ENCODE measurements at regions not wholly inside any gene's neighbourhood (a gene's known extent, or its start where the extent isn't known, plus 50 kb on each side); places are given as distances from the start of the nearest gene placed in this dataset.

DNA sequence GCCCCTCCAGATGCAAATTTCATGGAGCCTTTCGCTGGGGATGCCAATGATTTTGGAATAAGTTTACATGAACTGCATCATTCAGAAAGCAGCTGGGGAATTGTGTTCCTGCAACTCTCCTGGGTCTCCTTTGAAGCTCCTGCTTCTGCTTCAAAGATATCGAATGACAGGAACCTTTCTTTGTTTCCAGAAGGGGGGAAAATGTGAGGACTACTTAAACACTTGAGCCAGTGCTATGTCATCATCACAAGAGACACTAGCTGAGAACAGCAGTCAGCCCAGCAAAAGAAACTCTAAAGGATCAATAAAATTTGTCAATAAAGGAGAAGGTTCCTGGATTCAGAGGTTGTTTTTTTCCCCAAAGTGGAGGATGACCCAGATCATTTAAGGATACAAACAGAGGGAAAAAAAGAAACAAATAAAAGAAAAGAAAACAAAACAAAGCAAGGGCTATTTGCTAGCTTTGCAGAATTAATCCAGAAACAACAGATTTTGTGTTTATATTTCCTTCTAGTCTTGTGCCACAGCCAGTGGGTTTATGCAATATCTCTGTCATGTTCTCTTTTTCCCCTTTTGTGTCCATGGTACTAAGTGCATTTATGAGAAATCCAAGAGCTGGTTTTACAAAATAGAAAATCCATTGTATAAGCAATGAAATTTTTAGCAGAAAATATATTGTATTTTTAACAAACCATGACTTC is 463.7 kb downstream of the CDH2 start:
- H3K27ac Mint-ChIP-seq, result no peak overlapping the region
- ATAC-seq (replicated peaks) (no peak), DNase-seq (no peak)
- H3K9me3 Mint-ChIP-seq, result peaks cover 0 to 12% of the 10 kb centered on the region in 2 donors
- H3K4me1 Mint-ChIP-seq, result no peaks in the 10 kb centered on the region
- H3K27me3 Mint-ChIP-seq, result no peaks in the 10 kb centered on the region
- H3K36me3 Mint-ChIP-seq, result no peaks in the 10 kb centered on the region
- H3K4me3 Mint-ChIP-seq, result no peak overlapping the region

DNA sequence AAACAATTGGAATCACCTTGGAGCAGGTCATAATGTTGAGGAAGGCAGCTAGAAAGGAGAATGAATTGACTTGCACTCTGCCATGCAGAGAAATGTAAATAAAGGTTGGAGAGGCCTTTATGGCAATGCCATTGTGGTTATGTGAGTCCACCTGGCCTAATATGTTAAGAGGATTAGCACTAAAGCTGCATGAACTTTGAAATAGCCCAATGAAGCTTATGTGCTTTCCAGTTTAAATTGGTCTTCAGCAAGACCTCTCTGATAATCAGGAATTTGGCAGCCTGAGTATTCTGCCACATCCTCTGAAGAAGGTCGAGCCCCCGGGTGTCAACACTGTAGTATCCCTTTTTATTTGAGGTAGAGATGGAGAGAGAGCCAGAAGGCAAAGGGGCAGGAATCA is 464.9 kb downstream of the CDH2 start:
- Mint-ChIP-seq H3K9me3 (peaks cover 6 to 13% of the 10 kb centered on the region in 2 donors), H3K4me1 (no peaks in the 10 kb centered on the region), H3K27me3 (no peaks in the 10 kb centered on the region), H3K36me3 (no peaks in the 10 kb centered on the region), H3K4me3 (no peak overlapping the region), H3K27ac (no peak overlapping the region)
- DNase-seq (no peak), ATAC-seq (replicated peaks) (no peak)

DNA sequence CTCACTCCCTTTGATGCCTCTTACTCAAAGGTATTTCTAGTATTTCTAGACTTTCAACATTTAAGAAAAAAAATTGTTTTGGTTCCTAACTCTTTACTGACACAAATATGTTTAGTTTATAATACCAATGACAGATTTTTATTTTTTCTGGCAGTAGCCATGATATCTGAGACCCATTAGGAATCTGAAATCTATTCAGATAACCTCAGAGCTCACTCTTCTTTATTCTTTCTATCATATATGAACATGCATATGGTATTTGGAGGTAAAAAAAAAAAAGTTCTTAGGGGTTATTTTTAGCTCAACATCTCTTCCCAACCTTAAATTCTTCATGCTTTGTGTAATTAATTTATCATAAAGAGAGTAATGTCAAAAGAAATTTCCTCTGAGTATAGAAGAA is 465.5 kb downstream of the CDH2 start:
- Mint-ChIP-seq H3K27me3 (no peaks in the 10 kb centered on the region), H3K4me3 (no peak overlapping the region), H3K4me1 (no peaks in the 10 kb centered on the region), H3K9me3 (peaks cover 6 to 11% of the 10 kb centered on the region in 2 donors), H3K27ac (no peak overlapping the region), H3K36me3 (no peaks in the 10 kb centered on the region)
- no peak for ATAC-seq (replicated peaks)
- no peak for DNase-seq

DNA sequence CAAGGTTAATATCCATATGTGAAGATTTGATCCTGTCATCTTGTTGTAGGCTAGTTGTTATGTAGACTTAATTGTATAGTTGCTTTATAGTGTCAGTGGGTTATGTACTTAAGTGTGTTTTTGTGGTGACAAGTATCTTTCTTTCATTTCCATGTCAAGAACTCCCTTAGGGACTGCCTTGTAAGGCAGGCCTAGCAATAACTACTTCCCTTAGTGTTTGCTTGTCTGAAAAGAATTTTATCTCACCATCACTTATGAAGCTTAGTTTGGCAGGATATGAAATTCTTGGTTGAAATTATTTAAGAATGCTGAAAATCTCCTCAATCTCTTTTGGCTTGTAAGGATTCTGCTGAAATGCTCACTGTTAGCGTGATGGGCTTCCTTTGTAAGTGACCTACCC is 467.6 kb downstream of the CDH2 start:
- H3K27me3 Mint-ChIP-seq, result no peaks in the 10 kb centered on the region
- no peak overlapping the region for H3K27ac Mint-ChIP-seq
- ATAC-seq (replicated peaks), result no peak
- no peak for DNase-seq
- no peak overlapping the region for H3K4me3 Mint-ChIP-seq
- H3K36me3 Mint-ChIP-seq, result no peaks in the 10 kb centered on the region
- H3K4me1 Mint-ChIP-seq, result no peaks in the 10 kb centered on the region
- peaks cover 6 to 11% of the 10 kb centered on the region in 2 donors for H3K9me3 Mint-ChIP-seq

DNA sequence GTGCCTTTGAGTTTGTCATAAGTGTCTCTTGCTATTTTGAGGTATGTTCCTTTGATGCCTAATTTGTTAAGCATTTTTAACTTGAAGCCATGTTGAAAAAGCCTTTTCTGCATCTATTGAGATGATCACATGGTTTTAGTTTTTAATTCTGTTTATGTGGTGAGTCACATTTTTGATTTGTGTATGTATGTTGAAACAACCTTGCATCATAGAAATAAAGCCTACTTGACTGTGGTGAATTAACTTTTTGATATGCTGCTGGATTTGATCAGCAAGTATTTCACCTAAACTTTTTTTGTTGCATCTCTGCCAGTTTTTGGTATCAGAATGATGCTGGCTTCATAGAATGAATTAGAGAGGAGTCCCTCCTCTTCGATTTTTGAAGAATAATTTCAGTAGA is 469.7 kb downstream of the CDH2 start:
- Mint-ChIP-seq H3K4me3 (no peak overlapping the region), H3K4me1 (no peaks in the 10 kb centered on the region), H3K9me3 (peaks cover 6 to 11% of the 10 kb centered on the region in 2 donors), H3K27ac (no peak overlapping the region), H3K27me3 (no peaks in the 10 kb centered on the region), H3K36me3 (no peaks in the 10 kb centered on the region)
- DNase-seq (no peak), ATAC-seq (replicated peaks) (no peak)

DNA sequence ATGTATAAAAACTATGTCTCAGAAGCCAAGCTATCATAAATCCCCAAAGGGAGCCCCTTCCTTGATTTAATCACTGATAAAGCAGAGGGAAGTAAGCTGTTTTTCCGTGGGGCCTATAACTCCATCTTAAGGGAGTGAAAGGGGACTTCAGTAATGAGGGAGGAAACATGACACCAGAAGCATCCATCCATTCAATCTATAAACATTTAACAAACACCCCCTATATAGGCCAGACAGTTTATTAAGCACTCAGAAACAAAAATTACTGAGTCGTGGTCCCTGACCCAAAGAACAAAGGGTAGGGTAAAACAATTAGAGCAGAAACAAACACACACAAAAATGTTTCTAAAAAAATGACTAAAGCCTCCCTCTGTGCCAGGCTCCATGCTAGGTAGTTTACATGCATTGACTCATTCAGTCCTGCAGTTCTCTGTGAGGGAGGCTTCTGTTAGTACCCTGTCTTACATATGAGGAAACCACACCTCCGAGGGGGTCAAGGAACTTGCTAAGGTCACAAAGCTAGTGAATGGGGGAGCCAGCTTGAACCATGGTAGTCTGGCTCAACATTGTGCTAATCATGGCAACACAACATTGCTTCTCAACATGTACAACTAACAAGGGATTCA is 472.1 kb downstream of the CDH2 start:
- Mint-ChIP-seq H3K4me3 (no peak overlapping the region), H3K27me3 (no peaks in the 10 kb centered on the region), H3K9me3 (peaks cover 6 to 11% of the 10 kb centered on the region in 2 donors), H3K36me3 (no peaks in the 10 kb centered on the region), H3K27ac (no peak overlapping the region), H3K4me1 (no peaks in the 10 kb centered on the region)
- DNase-seq (no peak), ATAC-seq (replicated peaks) (no peak)

DNA sequence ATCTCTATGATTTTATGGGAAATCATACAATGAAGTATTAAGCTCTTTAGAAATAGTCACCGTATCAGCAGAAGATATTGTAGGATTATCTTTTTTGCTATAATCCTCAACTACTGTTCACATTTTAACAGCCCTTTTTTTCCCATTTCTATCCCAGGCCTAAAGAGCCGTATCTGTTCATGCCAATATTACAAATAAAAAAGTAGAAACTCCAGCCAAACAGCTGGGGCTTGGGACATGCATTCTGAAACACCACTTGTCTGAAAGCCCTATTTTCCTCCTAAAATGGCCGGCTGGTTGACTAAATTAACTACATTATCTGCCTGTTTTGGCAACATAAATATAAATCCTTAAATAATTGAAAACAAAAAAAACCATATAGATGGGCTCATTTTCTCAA is 477.8 kb downstream of the CDH2 start:
- ATAC-seq (replicated peaks) (no peak), DNase-seq (no peak)
- Mint-ChIP-seq H3K27ac (no peak overlapping the region), H3K4me3 (no peak overlapping the region), H3K27me3 (no peaks in the 10 kb centered on the region), H3K36me3 (no peaks in the 10 kb centered on the region), H3K4me1 (no peaks in the 10 kb centered on the region), H3K9me3 (peaks cover 1 to 7% of the 10 kb centered on the region in 2 donors)

DNA sequence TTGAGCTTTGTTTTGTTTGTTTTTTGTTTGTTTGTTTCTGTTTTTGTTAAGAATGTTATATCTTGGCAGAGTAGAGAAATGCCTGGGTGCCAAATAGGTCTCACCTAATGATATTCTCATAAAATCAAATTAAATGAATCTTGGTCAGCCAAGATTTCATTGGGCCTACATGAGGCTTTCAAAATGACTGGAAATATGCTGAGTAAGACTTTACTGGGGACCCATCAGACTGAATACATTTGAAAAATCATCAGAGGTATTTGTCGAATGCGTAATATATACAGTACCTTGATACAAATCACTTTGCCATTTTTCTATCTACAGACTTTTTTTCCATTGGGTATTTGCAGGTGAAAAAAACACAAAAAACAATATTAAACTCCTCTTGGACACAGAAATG is 480.8 kb downstream of the CDH2 start:
- no peaks in the 10 kb centered on the region for H3K36me3 Mint-ChIP-seq

DNA sequence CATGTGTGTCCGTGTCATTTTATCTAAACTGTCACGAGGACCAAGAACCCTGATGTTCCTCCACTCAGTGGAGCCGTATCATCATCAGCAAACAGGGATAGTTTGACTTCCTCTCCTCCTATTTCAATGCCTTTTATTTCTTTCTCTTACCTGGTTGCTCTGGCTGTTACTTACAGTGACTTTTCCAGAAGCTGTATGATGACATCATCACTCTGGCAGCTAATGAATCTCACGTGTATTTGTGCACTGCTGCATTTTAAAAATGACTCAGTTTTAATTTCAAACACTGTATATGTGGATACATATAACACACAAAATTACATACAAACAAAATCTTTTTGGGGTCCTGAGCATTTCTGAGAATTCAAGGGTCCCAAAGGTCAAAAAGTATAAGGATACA is 481.4 kb downstream of the CDH2 start:
- no peaks in the 10 kb centered on the region for H3K27me3 Mint-ChIP-seq
- peaks cover 5 to 7% of the 10 kb centered on the region in 2 donors for H3K9me3 Mint-ChIP-seq
- no peaks in the 10 kb centered on the region for H3K4me1 Mint-ChIP-seq
- no peak for ATAC-seq (replicated peaks)
- no peak for DNase-seq
- H3K4me3 Mint-ChIP-seq, result no peak overlapping the region
- H3K27ac Mint-ChIP-seq, result no peak overlapping the region
- H3K36me3 Mint-ChIP-seq, result no peaks in the 10 kb centered on the region

More for the DNA sequence above, 480.8 kb downstream of the CDH2 start:
- H3K27ac Mint-ChIP-seq, result no peak overlapping the region
- peaks cover 5 to 7% of the 10 kb centered on the region in 2 donors for H3K9me3 Mint-ChIP-seq
- ATAC-seq (replicated peaks), result no peak
- no peak for DNase-seq
- no peaks in the 10 kb centered on the region for H3K27me3 Mint-ChIP-seq
- no peaks in the 10 kb centered on the region for H3K4me1 Mint-ChIP-seq
- no peak overlapping the region for H3K4me3 Mint-ChIP-seq

DNA sequence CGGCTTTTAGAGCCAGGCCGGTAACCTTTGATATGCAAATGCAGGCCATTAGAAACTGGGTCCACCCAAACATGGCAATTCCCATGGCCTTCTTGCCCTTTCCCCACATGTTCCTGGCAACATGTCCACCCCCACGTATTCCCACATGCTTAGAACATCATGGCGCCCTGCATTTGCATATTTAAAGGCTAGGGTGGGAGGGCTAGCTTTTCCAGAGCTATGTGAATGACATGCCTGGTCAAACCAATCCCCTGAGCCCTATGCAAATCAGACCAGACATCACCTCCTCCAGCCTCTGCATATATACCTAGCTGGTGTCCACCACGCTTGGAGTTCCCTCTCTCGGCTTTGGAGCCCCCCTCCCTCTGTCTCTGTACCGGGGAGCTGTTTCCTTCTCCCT is 481.9 kb downstream of the CDH2 start:
- peaks cover 5 to 7% of the 10 kb centered on the region in 2 donors for H3K9me3 Mint-ChIP-seq
- H3K36me3 Mint-ChIP-seq, result no peaks in the 10 kb centered on the region

DNA sequence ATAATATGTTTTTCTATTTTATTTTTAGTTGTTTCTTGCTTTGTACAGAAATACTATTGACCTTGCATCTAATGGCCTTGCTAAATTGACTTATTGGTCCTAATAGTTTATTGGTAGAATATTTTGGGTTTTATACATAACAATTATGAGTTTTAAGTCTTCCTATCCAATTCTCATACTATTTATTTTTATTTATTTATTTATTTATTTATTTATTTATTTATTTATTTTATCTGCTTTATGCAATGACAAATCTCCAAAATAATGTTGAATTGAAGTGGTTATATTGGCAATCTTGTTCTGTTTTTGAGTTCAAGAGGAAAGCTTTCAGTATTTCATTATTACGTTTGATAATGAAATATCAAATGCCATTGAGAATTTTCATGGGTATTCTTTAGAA is 488.3 kb downstream of the CDH2 start:
- Mint-ChIP-seq H3K9me3 (peaks cover 3 to 7% of the 10 kb centered on the region in 2 donors), H3K4me3 (no peak overlapping the region), H3K27ac (no peak overlapping the region), H3K4me1 (no peaks in the 10 kb centered on the region), H3K36me3 (no peaks in the 10 kb centered on the region), H3K27me3 (no peaks in the 10 kb centered on the region)
- no peak for DNase-seq
- no peak for ATAC-seq (replicated peaks)

More for the DNA sequence above, 481.9 kb downstream of the CDH2 start:
- ATAC-seq (replicated peaks) (no peak), DNase-seq (no peak)
- Mint-ChIP-seq H3K4me1 (no peaks in the 10 kb centered on the region), H3K27ac (no peak overlapping the region), H3K27me3 (no peaks in the 10 kb centered on the region), H3K4me3 (no peak overlapping the region)

DNA sequence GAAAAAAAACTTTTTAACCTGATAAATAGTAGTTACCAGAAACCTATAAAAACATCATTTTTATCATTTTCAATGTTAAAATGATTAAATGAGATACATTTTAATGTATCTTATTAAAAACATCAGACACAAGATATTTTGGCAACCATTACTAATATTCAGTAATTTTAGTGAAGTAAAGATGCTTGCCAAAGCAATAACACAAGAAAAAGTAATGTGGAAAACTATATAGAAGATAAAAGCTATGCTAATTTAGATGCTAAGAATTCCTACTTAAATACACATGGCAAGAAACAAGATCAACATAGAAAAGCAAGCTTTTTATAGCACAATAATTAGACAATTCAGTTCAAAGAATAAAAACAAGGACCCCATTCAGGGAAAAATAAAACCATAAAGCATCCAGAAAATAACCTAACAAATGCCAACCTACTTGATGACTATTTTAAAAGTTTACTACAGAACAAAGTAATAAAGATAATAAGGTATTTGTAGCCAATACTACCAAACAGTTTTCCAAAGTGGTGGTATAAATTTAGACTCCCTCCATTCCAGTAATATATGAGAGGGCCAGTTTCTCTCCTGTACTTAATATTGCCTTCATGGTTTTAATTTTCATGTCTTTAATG is 489.5 kb downstream of the CDH2 start:
- Mint-ChIP-seq H3K4me3 (no peak overlapping the region), H3K36me3 (no peaks in the 10 kb centered on the region), H3K27ac (no peak overlapping the region), H3K27me3 (no peaks in the 10 kb centered on the region), H3K4me1 (no peaks in the 10 kb centered on the region), H3K9me3 (peaks cover 2 to 3% of the 10 kb centered on the region in 2 donors)
- ATAC-seq (replicated peaks), result no peak
- no peak for DNase-seq

DNA sequence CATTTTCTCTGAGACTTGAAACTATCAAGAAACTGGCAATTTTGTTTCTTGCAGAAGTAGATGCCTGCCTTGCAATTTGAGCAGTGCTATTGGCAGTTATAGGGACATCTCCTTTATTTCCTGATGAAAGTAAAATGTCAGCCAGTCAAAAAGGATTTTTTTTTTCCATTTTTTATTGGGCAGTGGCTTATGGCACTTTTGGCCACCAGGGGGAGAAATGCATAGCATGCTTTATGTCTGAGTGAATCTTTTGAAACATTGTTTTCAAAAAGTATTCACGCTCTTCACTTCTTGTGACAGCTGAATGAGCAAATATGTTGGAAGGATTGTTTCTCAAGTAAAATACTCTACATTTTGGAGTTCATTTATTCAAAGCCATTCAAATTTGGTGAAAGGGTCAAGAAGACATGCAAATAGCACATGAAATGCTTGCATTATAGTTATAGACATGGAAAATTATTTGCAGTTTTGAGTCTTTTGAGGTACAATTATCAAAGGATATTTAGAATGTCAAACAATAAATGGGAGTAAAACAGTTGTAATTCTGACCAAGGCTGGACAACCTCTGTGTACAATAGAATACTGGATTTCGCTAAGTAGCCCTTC is 491.0 kb downstream of the CDH2 start:
- no peak for ATAC-seq (replicated peaks)
- H3K36me3 Mint-ChIP-seq, result no peaks in the 10 kb centered on the region
- H3K4me1 Mint-ChIP-seq, result no peaks in the 10 kb centered on the region
- H3K27me3 Mint-ChIP-seq, result no peaks in the 10 kb centered on the region
- H3K4me3 Mint-ChIP-seq, result no peak overlapping the region
- peaks cover 2 to 3% of the 10 kb centered on the region in 2 donors for H3K9me3 Mint-ChIP-seq
- H3K27ac Mint-ChIP-seq, result no peak overlapping the region
- DNase-seq, result no peak

DNA sequence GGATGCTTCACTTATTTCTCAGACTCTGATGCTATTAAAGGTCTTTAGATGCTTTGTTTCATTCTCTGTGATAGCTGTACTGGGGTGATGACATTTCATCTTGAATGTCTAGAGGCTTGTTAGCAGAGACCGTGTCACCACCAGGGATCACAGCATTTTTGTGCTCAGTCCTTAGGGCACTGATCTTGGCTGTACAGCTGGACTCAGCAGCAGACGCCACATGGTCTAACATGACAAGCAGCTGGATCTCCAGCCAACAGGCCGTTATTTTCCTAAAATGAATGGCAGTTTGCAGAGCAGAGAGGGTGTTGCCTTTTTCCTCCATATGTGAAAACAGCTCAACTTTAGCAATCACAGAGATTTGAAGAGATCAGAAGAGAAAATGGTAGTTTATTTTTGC is 491.8 kb downstream of the CDH2 start:
- Mint-ChIP-seq H3K36me3 (no peaks in the 10 kb centered on the region), H3K9me3 (peaks cover 2 to 3% of the 10 kb centered on the region in 2 donors)

DNA sequence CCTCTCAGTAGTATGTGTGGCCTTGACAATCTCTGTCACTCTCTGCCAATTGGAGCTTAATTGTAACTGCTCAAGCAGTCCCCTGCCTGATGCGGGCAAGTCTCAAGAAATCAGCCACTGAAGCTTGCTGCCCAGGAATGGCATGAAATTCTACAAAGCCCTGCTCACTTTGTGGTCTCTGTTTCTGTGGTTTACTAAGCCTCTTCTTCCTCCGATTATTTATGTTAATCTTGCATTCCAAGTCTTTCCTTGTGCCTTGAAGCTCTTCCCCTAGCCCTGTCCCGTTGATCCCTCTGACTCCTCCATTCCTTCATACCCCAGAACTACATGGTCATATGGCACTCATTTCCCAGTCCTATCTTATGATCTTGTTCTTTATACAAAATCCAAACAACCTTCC is 489.3 kb upstream of the CHST9 start:
- no peak for ATAC-seq (replicated peaks)
- no peak for DNase-seq
- Mint-ChIP-seq H3K9me3 (peaks cover 2 to 4% of the 10 kb centered on the region in 2 donors), H3K27me3 (no peaks in the 10 kb centered on the region), H3K36me3 (no peaks in the 10 kb centered on the region), H3K27ac (no peak overlapping the region), H3K4me3 (no peak overlapping the region), H3K4me1 (no peaks in the 10 kb centered on the region)

More for the DNA sequence above, 491.8 kb downstream of the CDH2 start:
- H3K27ac Mint-ChIP-seq, result no peak overlapping the region
- no peaks in the 10 kb centered on the region for H3K27me3 Mint-ChIP-seq
- DNase-seq, result no peak
- no peak overlapping the region for H3K4me3 Mint-ChIP-seq
- ATAC-seq (replicated peaks), result no peak
- H3K4me1 Mint-ChIP-seq, result no peaks in the 10 kb centered on the region
